Spleen (tissue), 7 donors: ENCODE measurements at regions not wholly inside any gene's neighbourhood (a gene's known extent, or its start where the extent isn't known, plus 50 kb on each side); places are given as distances from the start of the nearest gene placed in this dataset.

Experiments
- POLR2A ChIP-seq, 3 donors: fragments of 450-650 bp; IDR thresholded peaks; one replicate each; pipeline ENCODE4 v1.5.1; 2017; ENCODE audit warnings: antibody characterized with exemption in 3 of 3, mild to moderate bottlenecking in 1 of 3
- TF ChIP-seq, protein P1 (sequence below), 11 experiments: fragments of 200-600 bp in 7 of 11; fragments of 450-650 bp in 4 of 11; sonication (generic) in 4 of 11; IDR thresholded peaks in 8 of 11; conservative IDR thresholded peaks in 3 of 11; 1 replicate in 7 of 11; 2 replicates in 4 of 11; pipeline versions ENCODE4 v1.4.0 to v1.8.0; 2016 to 2021; ENCODE audit warnings: antibody characterized with exemption in 11 of 11, inconsistent platforms in 4 of 11, mild to moderate bottlenecking in 1 of 11
- donor health status: DM: no; HTN: no; CAD: no; lungs with moderate emphysema.
- donor health status: DM: no; HTN: no; CAD: no.
- donor health status: DM: no; HTN: no; CAD: no.

DNA sequence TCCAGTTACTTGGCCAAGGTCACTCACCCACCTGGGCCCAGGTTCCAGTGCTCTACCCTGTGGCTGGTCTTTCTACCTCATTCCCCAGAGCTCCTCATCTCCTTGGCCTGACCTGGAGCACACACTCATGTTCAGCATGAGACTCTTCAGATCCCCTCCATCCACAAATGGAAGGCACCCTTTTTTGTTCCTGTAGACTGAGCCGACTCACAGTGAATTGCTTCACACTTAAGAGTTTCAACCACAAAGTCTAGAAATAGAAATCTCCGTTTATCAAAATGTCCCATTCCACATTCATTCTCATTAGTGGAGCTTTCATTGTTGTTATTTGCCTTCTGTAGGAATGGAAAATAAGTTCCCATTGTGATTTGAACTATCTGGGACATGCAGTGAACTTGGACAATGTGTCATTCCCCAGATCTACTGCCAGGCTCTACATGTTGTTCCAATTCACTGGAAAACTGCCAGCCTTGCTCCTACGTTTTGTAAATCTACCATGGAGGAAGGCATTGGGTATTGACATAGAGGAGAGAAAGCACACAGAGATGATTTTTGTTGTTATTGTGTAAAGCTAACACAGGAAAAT lies 125.3 kb upstream of the CELF2 start:
- TF ChIP-seq, protein P1, sequence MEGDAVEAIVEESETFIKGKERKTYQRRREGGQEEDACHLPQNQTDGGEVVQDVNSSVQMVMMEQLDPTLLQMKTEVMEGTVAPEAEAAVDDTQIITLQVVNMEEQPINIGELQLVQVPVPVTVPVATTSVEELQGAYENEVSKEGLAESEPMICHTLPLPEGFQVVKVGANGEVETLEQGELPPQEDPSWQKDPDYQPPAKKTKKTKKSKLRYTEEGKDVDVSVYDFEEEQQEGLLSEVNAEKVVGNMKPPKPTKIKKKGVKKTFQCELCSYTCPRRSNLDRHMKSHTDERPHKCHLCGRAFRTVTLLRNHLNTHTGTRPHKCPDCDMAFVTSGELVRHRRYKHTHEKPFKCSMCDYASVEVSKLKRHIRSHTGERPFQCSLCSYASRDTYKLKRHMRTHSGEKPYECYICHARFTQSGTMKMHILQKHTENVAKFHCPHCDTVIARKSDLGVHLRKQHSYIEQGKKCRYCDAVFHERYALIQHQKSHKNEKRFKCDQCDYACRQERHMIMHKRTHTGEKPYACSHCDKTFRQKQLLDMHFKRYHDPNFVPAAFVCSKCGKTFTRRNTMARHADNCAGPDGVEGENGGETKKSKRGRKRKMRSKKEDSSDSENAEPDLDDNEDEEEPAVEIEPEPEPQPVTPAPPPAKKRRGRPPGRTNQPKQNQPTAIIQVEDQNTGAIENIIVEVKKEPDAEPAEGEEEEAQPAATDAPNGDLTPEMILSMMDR (IDR thresholded peaks at IDR 0.05 in 8 of 11, conservative IDR thresholded peaks at IDR 0.05 in 3 of 11), result no peak
- no peak for TF ChIP-seq POLR2A (IDR thresholded peaks at IDR 0.05)
